ENCODE measurements at regions not wholly inside any gene's neighbourhood (a gene's known extent, or its start where the extent isn't known, plus 50 kb on each side); places are given as distances from the start of the nearest gene placed in this dataset.

GRCh38 chr18:75752740-75753263 lies 325.3 kb upstream of the SMIM21 start:
- no peak overlapping the region for H3K27ac ChIP-seq (ENCODE audit: low read length)
- H3K36me3 ChIP-seq (replicated peaks; ENCODE audit: insufficient read depth, low read length) = no peaks in the 10 kb centered on the region
- H3K9me3 ChIP-seq (replicated peaks; ENCODE audit: insufficient read depth, low read length) = no peaks in the 10 kb centered on the region
- H3K27me3 ChIP-seq (replicated peaks; ENCODE audit: insufficient read depth, low read length) = no peaks in the 10 kb centered on the region
- H3K4me2 ChIP-seq (ENCODE audit: low read depth, low read length) = no peak overlapping the region
- H3K79me2 ChIP-seq (ENCODE audit: low read length) = no peaks in the 10 kb centered on the region
- no peaks in the 10 kb centered on the region for H3K9me2 ChIP-seq (replicated peaks; ENCODE audit: insufficient read depth, low read length)
- TF ChIP-seq EZH2 (optimal IDR thresholded peaks at IDR 0.05; ENCODE audit: low read depth, low read length) (no peak), EZH2phosphoT487 (IDR thresholded peaks at IDR 0.05; ENCODE audit: low read length) (no peak), CTCF (IDR thresholded peaks at IDR 0.05; ENCODE audit: low read length) (no peak)
- no peaks in the 10 kb centered on the region for H3K4me1 ChIP-seq (ENCODE audit: low read length)
- no peaks in the 10 kb centered on the region for H3F3A ChIP-seq (ENCODE audit: insufficient read depth, low read length)
- no peaks in the 10 kb centered on the region for H4K20me1 ChIP-seq (ENCODE audit: insufficient read depth, low read length)
- H2AFZ ChIP-seq (ENCODE audit: low read length) = no peak overlapping the region
- no peak for DNase-seq
- H3K9ac ChIP-seq (ENCODE audit: low read length) = no peak overlapping the region
- no peak overlapping the region for H3K4me3 ChIP-seq (ENCODE audit: low read length)

GRCh38 chr18:75745147-75745546 lies 317.6 kb upstream of the SMIM21 start:
- Histone ChIP-seq H3K4me2 (ENCODE audit: low read depth, low read length) (no peak overlapping the region), H3K9me3 (replicated peaks; ENCODE audit: insufficient read depth, low read length) (no peaks in the 10 kb centered on the region), H3K79me2 (ENCODE audit: low read length) (no peaks in the 10 kb centered on the region), H3K9ac (ENCODE audit: low read length) (no peak overlapping the region), H3F3A (ENCODE audit: insufficient read depth, low read length) (no peaks in the 10 kb centered on the region), H3K9me2 (replicated peaks; ENCODE audit: insufficient read depth, low read length) (no peaks in the 10 kb centered on the region), H2AFZ (ENCODE audit: low read length) (no peak overlapping the region), H3K4me3 (ENCODE audit: low read length) (no peak overlapping the region), H3K4me1 (ENCODE audit: low read length) (no peaks in the 10 kb centered on the region), H3K27ac (ENCODE audit: low read length) (no peak overlapping the region), H4K20me1 (ENCODE audit: insufficient read depth, low read length) (no peaks in the 10 kb centered on the region), H3K36me3 (replicated peaks; ENCODE audit: insufficient read depth, low read length) (no peaks in the 10 kb centered on the region), H3K27me3 (replicated peaks; ENCODE audit: insufficient read depth, low read length) (no peaks in the 10 kb centered on the region)
- TF ChIP-seq CTCF (IDR thresholded peaks at IDR 0.05; ENCODE audit: low read length) = no peak
- no peak for TF ChIP-seq EZH2phosphoT487 (IDR thresholded peaks at IDR 0.05; ENCODE audit: low read length)
- TF ChIP-seq EZH2 (optimal IDR thresholded peaks at IDR 0.05; ENCODE audit: low read depth, low read length) = no peak
- no peak for DNase-seq

DNA sequence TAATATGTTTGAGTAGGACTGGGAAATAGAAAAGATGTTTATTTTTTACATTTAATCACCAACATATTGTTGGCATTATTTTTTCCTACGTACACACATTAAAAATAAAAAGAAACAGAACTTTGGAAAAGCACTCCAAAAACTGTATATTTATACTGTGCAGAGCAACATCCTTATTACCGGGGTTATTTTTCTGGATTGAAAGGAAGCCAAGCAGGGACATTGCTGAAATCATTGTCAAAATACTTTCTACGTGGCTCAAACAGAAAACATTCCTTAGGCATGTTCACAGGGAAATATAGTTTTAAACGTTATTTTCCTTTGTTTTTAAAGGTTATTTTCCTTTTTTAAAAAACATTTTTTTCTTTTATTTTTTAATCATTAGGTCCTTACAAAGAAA lies 315.0 kb upstream of the SMIM21 start:
- Histone ChIP-seq H3K4me1 (ENCODE audit: low read length) (no peaks in the 10 kb centered on the region), H3K9ac (ENCODE audit: low read length) (no peak overlapping the region), H3F3A (ENCODE audit: insufficient read depth, low read length) (no peaks in the 10 kb centered on the region), H3K9me3 (replicated peaks; ENCODE audit: insufficient read depth, low read length) (no peaks in the 10 kb centered on the region), H3K4me2 (ENCODE audit: low read depth, low read length) (no peak overlapping the region), H2AFZ (ENCODE audit: low read length) (no peak overlapping the region), H3K36me3 (replicated peaks; ENCODE audit: insufficient read depth, low read length) (no peaks in the 10 kb centered on the region), H3K4me3 (ENCODE audit: low read length) (no peak overlapping the region), H4K20me1 (ENCODE audit: insufficient read depth, low read length) (no peaks in the 10 kb centered on the region), H3K79me2 (ENCODE audit: low read length) (no peaks in the 10 kb centered on the region), H3K9me2 (replicated peaks; ENCODE audit: insufficient read depth, low read length) (no peaks in the 10 kb centered on the region), H3K27me3 (replicated peaks; ENCODE audit: insufficient read depth, low read length) (no peaks in the 10 kb centered on the region), H3K27ac (ENCODE audit: low read length) (no peak overlapping the region)
- no peak for TF ChIP-seq CTCF (IDR thresholded peaks at IDR 0.05; ENCODE audit: low read length)
- no peak for TF ChIP-seq EZH2phosphoT487 (IDR thresholded peaks at IDR 0.05; ENCODE audit: low read length)
- TF ChIP-seq EZH2 (optimal IDR thresholded peaks at IDR 0.05; ENCODE audit: low read depth, low read length) = no peak
- DNase-seq = no peak
